Endothelial cell of umbilical vein (primary cell): ENCODE measurements at regions not wholly inside any gene's neighbourhood (a gene's known extent, or its start where the extent isn't known, plus 50 kb on each side); places are given as distances from the start of the nearest gene placed in this dataset.

Source experiments
- BruUV-seq: library from RNA; stranded (reverse); fragments of 400-500 nt; replicated peaks from 2 replicates; lab custom pipeline; 2021; lab: Mats Ljungman, UMichigan
- CTCF ChIA-PET: fragments of 300-600, 350-600 bp; sonication (Branson Sonifier 250); formaldehyde crosslinking; loops from one replicate; lab custom pipeline; 2021; ENCODE audit warnings: antibody characterized with exemption, inconsistent platforms; lab: Charles Lee
- POLR2A ChIA-PET: fragments of 300-600, 350-600 bp; sonication (Branson Sonifier 250); formaldehyde crosslinking; loops from one replicate; lab custom pipeline; 2021; ENCODE audit warnings: antibody characterized with exemption, inconsistent platforms; lab: Charles Lee
- DNase-seq: peaks from one replicate; pipeline ENCODE4 v3.0.0-alpha.2; 2011; ENCODE audit warnings: low read depth, low spot score
- FAIRE-seq: peaks from 2 replicates; lab custom pipeline; 2011; peaks lifted over from hg19 to GRCh38; lab: Jason Lieb, UNC
- H2AFZ ChIP-seq: 2 replicates; pipeline ENCODE4 v1.6.0; 2012; ENCODE audit warnings: low read depth, low read length, control low read depth, inconsistent platforms
- H3K27ac ChIP-seq: 2 replicates; pipeline ENCODE4 v1.5.1; 2011; ENCODE audit warnings: low read depth, mild to moderate bottlenecking, control low read depth, low read length, moderate library complexity; ENCODE audit not compliant: insufficient read depth
- H3K27me3 ChIP-seq, 2 experiments: 2 replicates each; pipeline versions ENCODE4 v1.6.0 to v1.6.1; 2011; ENCODE audit warnings: low read length in 2 of 2, mixed read lengths in 1 of 2; ENCODE audit not compliant: control insufficient read depth in 2 of 2, insufficient read depth in 2 of 2
- H3K36me3 ChIP-seq, 2 experiments: 2 replicates in 1 of 2; 3 replicates in 1 of 2; pipeline ENCODE4 v1.5.1; 2011; ENCODE audit warnings: low read length in 2 of 2, mild to moderate bottlenecking in 1 of 2, moderate library complexity in 1 of 2; ENCODE audit not compliant: control insufficient read depth in 2 of 2, insufficient read depth in 2 of 2; ENCODE audit errors: extremely low read depth in 1 of 2
- H3K4me1 ChIP-seq: 3 replicates; pipeline ENCODE4 v1.5.1; 2011; ENCODE audit warnings: mild to moderate bottlenecking, low read length; ENCODE audit not compliant: control insufficient read depth, insufficient read depth; ENCODE audit errors: extremely low read depth
- H3K4me2 ChIP-seq: 2 replicates; pipeline ENCODE4 v1.6.1; 2011; ENCODE audit warnings: low read length, control low read depth, mixed read lengths; ENCODE audit not compliant: insufficient read depth
- H3K4me3 ChIP-seq, 3 experiments: fragments of 200-600 bp in 1 of 3; sonication (generic), shearing (Covaris generic) in 1 of 3; replicated peaks in 1 of 3; 2 replicates each; pipeline ENCODE4 v1.5.1; 2011 to 2016; ENCODE audit warnings: control low read depth in 3 of 3, low read length in 3 of 3, mild to moderate bottlenecking in 2 of 3, inconsistent platforms in 1 of 3, low read depth in 1 of 3, moderate library complexity in 1 of 3; ENCODE audit not compliant: insufficient read depth in 1 of 3
- H3K79me2 ChIP-seq: 2 replicates; pipeline ENCODE4 v1.6.0; 2012; ENCODE audit warnings: low read length, inconsistent platforms; ENCODE audit not compliant: control insufficient read depth, insufficient read depth
- H3K9ac ChIP-seq: replicated peaks from 2 replicates; pipeline ENCODE3; 2011; ENCODE audit warnings: low read length, control low read depth; ENCODE audit not compliant: insufficient read depth; ENCODE audit errors: extremely low read depth
- H3K9me1 ChIP-seq: replicated peaks from 3 replicates; pipeline ENCODE4 v1.6.0; 2011; ENCODE audit warnings: mild to moderate bottlenecking, low read length; ENCODE audit not compliant: control insufficient read depth, insufficient read depth; ENCODE audit errors: extremely low read depth
- H3K9me3 ChIP-seq: replicated peaks from 2 replicates; pipeline ENCODE4 v1.5.1; 2012; ENCODE audit warnings: low read length, inconsistent platforms; ENCODE audit not compliant: control insufficient read depth, insufficient read depth
- H4K20me1 ChIP-seq: replicated peaks from 2 replicates; pipeline ENCODE3; 2011; ENCODE audit warnings: mild to moderate bottlenecking, low read length; ENCODE audit not compliant: control insufficient read depth, insufficient read depth; ENCODE audit errors: extremely low read depth
- CTCF ChIP-seq, 2 donors: IDR thresholded peaks; 1 replicate in 1 of 2; 2 replicates in 1 of 2; pipeline ENCODE4 v1.5.1; 2011; ENCODE audit warnings: low read length in 2 of 2, mild to moderate bottlenecking in 2 of 2, moderate library complexity in 2 of 2, control low read depth in 1 of 2, inconsistent platforms in 1 of 2, low read depth in 1 of 2; ENCODE audit not compliant: insufficient read depth in 1 of 2; ENCODE audit errors: extremely low read depth in 1 of 2
- EZH2 ChIP-seq: IDR thresholded peaks from 2 replicates; pipeline ENCODE4 v1.6.1; 2012; ENCODE audit warnings: borderline replicate concordance, low read depth, mild to moderate bottlenecking, moderate library complexity, low read length, inconsistent platforms; ENCODE audit not compliant: severe bottlenecking
- FOS ChIP-seq: IDR thresholded peaks from 2 replicates; pipeline ENCODE4 v1.6.1; 2011; ENCODE audit warnings: mild to moderate bottlenecking, low read length, moderate library complexity, borderline replicate concordance; ENCODE audit not compliant: insufficient read depth
- GATA2 ChIP-seq: IDR thresholded peaks from 2 replicates; pipeline ENCODE4 v1.7.0; 2011; ENCODE audit warnings: low read depth, mild to moderate bottlenecking, moderate library complexity, mixed read lengths, low read length; ENCODE audit not compliant: insufficient read length, insufficient read depth
- JUN ChIP-seq: IDR thresholded peaks from 2 replicates; pipeline ENCODE4 v1.6.1; 2011; ENCODE audit warnings: borderline replicate concordance, low read depth; ENCODE audit not compliant: insufficient read length, insufficient read depth
- MAX ChIP-seq: IDR thresholded peaks from 2 replicates; pipeline ENCODE4 v1.6.1; 2011; ENCODE audit not compliant: insufficient read depth, insufficient read length
- MYC ChIP-seq: IDR thresholded peaks from one replicate; pipeline ENCODE4 v1.6.1; 2011; ENCODE audit warnings: mild to moderate bottlenecking, low read depth, low read length
- POLR2A ChIP-seq: IDR thresholded peaks from 2 replicates; pipeline ENCODE4 v1.6.1; 2012; ENCODE audit warnings: low read depth, mild to moderate bottlenecking, control low read depth, low read length
- POLR2AphosphoS5 ChIP-seq: IDR thresholded peaks from 2 replicates; pipeline ENCODE4 v1.6.1; 2012; ENCODE audit warnings: low read depth, mild to moderate bottlenecking, control low read depth, low read length, moderate library complexity; ENCODE audit not compliant: insufficient read depth
- dilution Hi-C: fragments of 300-500 bp; cut with MboI; formaldehyde crosslinking; loops from one replicate; pipeline ENCODE4 v1.15.0; 2019; ENCODE audit warnings: low sequenced_read_pairs; ENCODE audit not compliant: extremely low pct_ligation_motif_present
- intact Hi-C: fragments of 100-400 bp; cut with micrococcal nuclease; formaldehyde crosslinking; loops from one replicate; pipeline ENCODE4 v1.10.0; 2022

DNA sequence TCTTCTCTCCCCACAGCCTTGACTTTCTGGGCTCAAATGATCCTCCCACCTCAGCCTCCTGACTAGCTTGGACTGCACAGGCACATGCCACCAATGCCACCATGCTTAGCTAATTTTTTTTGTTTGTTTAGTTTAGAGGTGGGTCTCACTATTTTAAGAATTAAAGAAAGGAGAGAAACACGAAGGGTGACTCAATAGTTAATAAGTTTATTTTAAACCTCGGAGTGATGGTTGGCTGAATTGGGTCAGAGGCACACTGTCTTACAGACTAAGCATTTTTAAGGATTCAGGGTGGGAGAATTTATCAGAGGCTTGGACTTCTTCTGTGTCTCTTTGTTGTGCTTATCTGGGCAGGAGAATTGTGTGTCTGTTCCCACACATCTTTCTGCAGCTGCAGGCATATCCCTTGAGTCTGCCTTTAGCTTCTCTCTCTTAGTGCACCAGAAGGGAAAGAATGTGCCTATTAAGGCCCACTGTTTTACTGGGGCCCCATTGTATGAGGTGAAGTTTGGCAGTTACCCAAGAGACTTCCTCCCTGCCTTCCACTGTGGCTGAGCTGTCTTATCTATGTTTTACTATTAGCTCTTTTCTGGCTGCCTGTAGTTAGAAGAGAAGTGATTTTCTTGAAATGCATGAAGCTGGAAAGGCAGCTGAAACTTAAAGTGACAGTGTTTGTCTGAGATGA is 2172.0 kb downstream of the TP53TG3F start:
- ChIA-PET POLR2A (no interaction called here), CTCF (no interaction called here)
- Histone ChIP-seq H3K4me2 (no peak overlapping the region), H3K79me2 (no peaks in the 10 kb centered on the region), H3K9me3 (peaks cover 1% of the 10 kb centered on the region), H3K4me1 (no peaks in the 10 kb centered on the region), H3K27me3 (no peaks in the 10 kb centered on the region), H3K9ac (no peak overlapping the region), H3K27ac (no peak overlapping the region), H3K4me3 (no peak overlapping the region), H3K9me1 (no peaks in the 10 kb centered on the region), H2AFZ (no peak overlapping the region), H3K36me3 (no peaks in the 10 kb centered on the region), H4K20me1 (no peaks in the 10 kb centered on the region)
- no TSS peak for BruUV-seq
- DNase-seq (no peak), FAIRE-seq (no peak)
- TF ChIP-seq GATA2 (no peak), POLR2A (no peak), MAX (no peak), FOS (no peak), JUN (no peak), EZH2 (no peak), MYC (no peak), POLR2AphosphoS5 (no peak), CTCF (IDR thresholded peaks at IDR 0.05; ENCODE audit: extremely low read depth in 1 of 2, insufficient read depth in 1 of 2, low read depth in 1 of 2, low read length in 2 of 2) (no peak)
- dilution Hi-C loops: no loop called here
- intact Hi-C loops: no loop called here
